ENCODE measurements at regions not wholly inside any gene's neighbourhood (a gene's known extent, or its start where the extent isn't known, plus 50 kb on each side); places are given as distances from the start of the nearest gene placed in this dataset.

GRCh38 chr5:88140856-88141752 lies 127.5 kb downstream of the TMEM161B start:
- Histone ChIP-seq H3K27me3 (peaks cover 82% of the 10 kb centered on the region), H3K36me3 (no peaks in the 10 kb centered on the region), H3K27ac (peak overlapping the region; percentile 1 to 50 (median 46)), H3K4me3 (peak overlapping the region; percentile 30 to 62 (median 33)), H3K4me1 (peaks cover 0 to 50% (median 28%) of the 10 kb centered on the region in 4 donors), H3K9me3 (no peaks in the 10 kb centered on the region)
- 3 to 22% methylated on average over 15 to 41 of the region's 49 CpGs for WGBS, 2 donors (ENCODE audit: low coverage in 1 of 2)
- intact Hi-C loops (cut with DNase I; ENCODE audit: low total_unique reads), result loop anchor here (5.0 kb wide), 1 partner anchor 546 kb away; no protein-coding TSS in a partner anchor
- DNase-seq, result peak; percentile 93
- in situ Hi-C loops (cut with MboI; ENCODE audit: low pct_ligation_motif_present in 1 of 4, low pct_unique_long_range_greater_than_20kb in 1 of 4, low sequenced_read_pairs in 3 of 4), result loop anchor here (10.0 to 25.0 kb wide), 2 partner anchors 521 to 544 kb away; no protein-coding TSS in a partner anchor
- TF ChIP-seq CTCF (IDR thresholded peaks at IDR 0.05) (peak in 4 of 5 experiments; percentile 50 to 76 (median 70)), POLR2AphosphoS5 (IDR thresholded peaks at IDR 0.05) (peak in 2 of 3 donors; percentile 17 to 23), EP300 (IDR thresholded peaks at IDR 0.05; ENCODE audit: low read depth) (no peak), POLR2A (IDR thresholded peaks at IDR 0.05) (no peak)

GRCh38 chr5:88140396-88140855 lies 128.2 kb downstream of the TMEM161B start:
- peaks cover 0 to 44% (median 28%) of the 10 kb centered on the region in 4 donors for H3K4me1 ChIP-seq
- TF ChIP-seq EP300 (IDR thresholded peaks at IDR 0.05; ENCODE audit: low read depth) (no peak), POLR2AphosphoS5 (IDR thresholded peaks at IDR 0.05) (no peak), POLR2A (IDR thresholded peaks at IDR 0.05) (no peak), CTCF (IDR thresholded peaks at IDR 0.05) (no peak)
- H3K9me3 ChIP-seq, result no peaks in the 10 kb centered on the region
- intact Hi-C loops (cut with DNase I; ENCODE audit: low total_unique reads), result loop anchor here (5.0 kb wide), 1 partner anchor 547 kb away; no protein-coding TSS in a partner anchor
- WGBS, 2 donors (ENCODE audit: low coverage in 1 of 2), result 8 to 15% methylated on average over 10 to 15 of the region's 15 CpGs
- H3K27me3 ChIP-seq, result peaks cover 78% of the 10 kb centered on the region
- no peaks in the 10 kb centered on the region for H3K36me3 ChIP-seq
- DNase-seq, result no peak
- in situ Hi-C loops (cut with MboI; ENCODE audit: low pct_ligation_motif_present in 1 of 4, low pct_unique_long_range_greater_than_20kb in 1 of 4, low sequenced_read_pairs in 3 of 4), result loop anchor here (10.0 to 25.0 kb wide), 2 partner anchors 522 to 544 kb away; no protein-coding TSS in a partner anchor
- H3K4me3 ChIP-seq, result peak overlapping the region; percentile 30 to 62 (median 33)
- H3K27ac ChIP-seq, result no peak overlapping the region

GRCh38 chr5:88130211-88130815 lies 138.3 kb downstream of the TMEM161B start:
- Histone ChIP-seq H3K9me3 (no peaks in the 10 kb centered on the region), H3K4me3 (no peak overlapping the region), H3K27ac (no peak overlapping the region), H3K27me3 (peaks cover 12% of the 10 kb centered on the region), H3K4me1 (no peaks in the 10 kb centered on the region), H3K36me3 (no peaks in the 10 kb centered on the region)
- in situ Hi-C loops (cut with MboI; ENCODE audit: low pct_ligation_motif_present in 1 of 4, low pct_unique_long_range_greater_than_20kb in 1 of 4, low sequenced_read_pairs in 3 of 4) (loop anchor here in 2 of 4 donors (25.0 kb wide), 1 partner anchor 532 kb away; no protein-coding TSS in a partner anchor), intact Hi-C loops (cut with DNase I; ENCODE audit: low total_unique reads) (no loop called here)
- TF ChIP-seq EP300 (IDR thresholded peaks at IDR 0.05; ENCODE audit: low read depth) (no peak), POLR2AphosphoS5 (IDR thresholded peaks at IDR 0.05) (no peak), CTCF (IDR thresholded peaks at IDR 0.05) (no peak), POLR2A (IDR thresholded peaks at IDR 0.05) (no peak)
- no peak for DNase-seq
- 77 to 88% methylated on average over 3 to 5 of the region's 5 CpGs for WGBS, 2 donors (ENCODE audit: low coverage in 1 of 2)

GRCh38 chr5:88128813-88129212 lies 139.8 kb downstream of the TMEM161B start:
- intact Hi-C loops (cut with DNase I; ENCODE audit: low total_unique reads) (no loop called here), in situ Hi-C loops (cut with MboI; ENCODE audit: low pct_ligation_motif_present in 1 of 4, low pct_unique_long_range_greater_than_20kb in 1 of 4, low sequenced_read_pairs in 3 of 4) (loop anchor here in 2 of 4 donors (25.0 kb wide), 1 partner anchor 533 kb away; no protein-coding TSS in a partner anchor)
- Histone ChIP-seq H3K36me3 (no peaks in the 10 kb centered on the region), H3K4me1 (no peaks in the 10 kb centered on the region), H3K4me3 (no peak overlapping the region), H3K27me3 (peaks cover 4% of the 10 kb centered on the region), H3K9me3 (peaks cover 0 to 3% of the 10 kb centered on the region in 2 donors), H3K27ac (no peak overlapping the region)
- DNase-seq, result no peak
- WGBS, 2 donors (ENCODE audit: low coverage in 1 of 2), result 74 to 81% methylated on average over 2 of the region's 2 CpGs
- no peak for TF ChIP-seq EP300 (IDR thresholded peaks at IDR 0.05; ENCODE audit: low read depth)
